NCI-H82 treated with DMSO at 0.1 percent for 48 hours (cell line): ENCODE measurements at regions not wholly inside any gene's neighbourhood (a gene's known extent, or its start where the extent isn't known, plus 50 kb on each side); places are given as distances from the start of the nearest gene placed in this dataset.

Experiments used
- DNase-seq: peaks from one replicate; lab custom pipeline; 2025; ENCODE audit not compliant: unreplicated experiment; lab: John Stamatoyannopoulos, UW

GRCh38 chr14:82113007-82113406, 579.4 kb upstream of the SEL1L start:
- no peak for DNase-seq

- no peak for DNase-seq
These were observed 580.1 kb upstream of the SEL1L start for GRCh38 chr14:82113710-82114109.

- DNase-seq: no peak
These were observed 583.1 kb upstream of the SEL1L start for GRCh38 chr14:82116721-82117120.

GRCh38 chr14:82122655-82123054, 589.0 kb upstream of the SEL1L start:
- no peak for DNase-seq

GRCh38 chr14:82124511-82124910, 590.9 kb upstream of the SEL1L start:
- no peak for DNase-seq

GRCh38 chr14:82126006-82126405, 592.4 kb upstream of the SEL1L start:
- DNase-seq: no peak

GRCh38 chr14:82134411-82134810, 600.8 kb upstream of the SEL1L start:
- DNase-seq: no peak

- DNase-seq: no peak
These were observed 604.8 kb upstream of the SEL1L start for GRCh38 chr14:82138431-82138830.

GRCh38 chr14:82146846-82147245, 613.2 kb upstream of the SEL1L start:
- no peak for DNase-seq

GRCh38 chr14:82153689-82154088, 620.0 kb upstream of the SEL1L start:
- no peak for DNase-seq

- DNase-seq: no peak
These were observed 626.0 kb upstream of the SEL1L start for GRCh38 chr14:82159624-82160023.

GRCh38 chr14:82180139-82180538, 646.5 kb upstream of the SEL1L start:
- no peak for DNase-seq

- no peak for DNase-seq
These were observed 649.0 kb upstream of the SEL1L start for GRCh38 chr14:82182646-82183045.

- no peak for DNase-seq
These were observed 657.1 kb upstream of the SEL1L start for GRCh38 chr14:82190742-82191141.

- DNase-seq: no peak
These were observed 658.7 kb upstream of the SEL1L start for GRCh38 chr14:82192387-82192786.

- no peak for DNase-seq
These were observed 689.6 kb upstream of the SEL1L start for GRCh38 chr14:82223276-82223675.

GRCh38 chr14:82224610-82225009, 691.0 kb upstream of the SEL1L start:
- no peak for DNase-seq

- DNase-seq: no peak
These were observed 697.1 kb upstream of the SEL1L start for GRCh38 chr14:82230748-82231147.

- no peak for DNase-seq
These were observed 705.0 kb upstream of the SEL1L start for GRCh38 chr14:82238649-82239048.

- no peak for DNase-seq
These were observed 705.6 kb upstream of the SEL1L start for GRCh38 chr14:82239223-82239622.

- DNase-seq: no peak
These were observed 711.1 kb upstream of the SEL1L start for GRCh38 chr14:82244791-82245190.

- no peak for DNase-seq
These were observed 717.8 kb upstream of the SEL1L start for GRCh38 chr14:82251494-82251893.

GRCh38 chr14:82270286-82270685, 736.6 kb upstream of the SEL1L start:
- no peak for DNase-seq

GRCh38 chr14:82298811-82299210, 765.2 kb upstream of the SEL1L start:
- no peak for DNase-seq
